GM12891 (cell line): ENCODE measurements at regions not wholly inside any gene's neighbourhood (a gene's known extent, or its start where the extent isn't known, plus 50 kb on each side); places are given as distances from the start of the nearest gene placed in this dataset.

ENCODE experiments used
- PAX5 ChIP-seq: IDR thresholded peaks from 2 replicates; pipeline ENCODE4 v1.6.1; 2011; ENCODE audit warnings: low read length, moderate library complexity, mild to moderate bottlenecking; ENCODE audit not compliant: insufficient read depth, severe bottlenecking
- POLR2AphosphoS5 ChIP-seq: IDR thresholded peaks from 2 replicates; pipeline ENCODE4 v1.6.1; 2011; ENCODE audit warnings: low read depth, low read length, control low read depth
- SPI1 ChIP-seq: IDR thresholded peaks from 2 replicates; pipeline ENCODE4 v1.6.1; 2011; ENCODE audit warnings: low read depth, low read length, control low read depth

DNA sequence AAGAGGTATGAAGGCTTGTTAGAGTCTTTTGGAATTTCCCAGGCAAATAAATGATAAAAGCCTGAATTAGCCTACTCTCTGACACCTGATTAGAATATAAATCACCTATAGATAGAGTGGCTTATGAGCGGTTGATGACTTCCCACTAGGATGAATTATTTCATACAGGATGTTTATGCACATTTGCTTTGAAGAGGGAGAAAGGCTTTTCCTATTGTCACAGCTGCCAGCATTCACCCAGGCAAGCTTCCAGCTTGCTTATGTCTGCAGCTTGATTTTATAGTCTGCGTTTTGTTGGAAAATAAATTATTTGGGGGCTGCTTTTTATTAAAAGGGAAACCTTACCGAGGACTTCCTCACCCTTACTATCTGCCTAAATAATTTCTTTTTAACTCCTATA, 51.3 kb upstream of the EIF2S2 start:
- no peak for TF ChIP-seq POLR2AphosphoS5
- no peak for TF ChIP-seq PAX5
- no peak for TF ChIP-seq SPI1
